ENCODE measurements at regions not wholly inside any gene's neighbourhood (a gene's known extent, or its start where the extent isn't known, plus 50 kb on each side); places are given as distances from the start of the nearest gene placed in this dataset.

- TF ChIP-seq CTCF (IDR thresholded peaks at IDR 0.05) (no peak), POLR2A (IDR thresholded peaks at IDR 0.05) (no peak)
Measured at GRCh38 chr16:80100846-80101451, 439.8 kb upstream of the DYNLRB2 start.

All from lower leg skin (tissue), 3 donors.